HG03060 (cell line): ENCODE measurements at regions not wholly inside any gene's neighbourhood (a gene's known extent, or its start where the extent isn't known, plus 50 kb on each side); places are given as distances from the start of the nearest gene placed in this dataset.

Experiments used
- ATAC-seq: cut with Tn5 transposase; IDR thresholded peaks from one replicate; pipeline ENCODE4 v1.9.1; 2021; ENCODE audit warnings: low read depth, moderate number of reproducible peaks; ENCODE audit not compliant: unreplicated experiment

DNA sequence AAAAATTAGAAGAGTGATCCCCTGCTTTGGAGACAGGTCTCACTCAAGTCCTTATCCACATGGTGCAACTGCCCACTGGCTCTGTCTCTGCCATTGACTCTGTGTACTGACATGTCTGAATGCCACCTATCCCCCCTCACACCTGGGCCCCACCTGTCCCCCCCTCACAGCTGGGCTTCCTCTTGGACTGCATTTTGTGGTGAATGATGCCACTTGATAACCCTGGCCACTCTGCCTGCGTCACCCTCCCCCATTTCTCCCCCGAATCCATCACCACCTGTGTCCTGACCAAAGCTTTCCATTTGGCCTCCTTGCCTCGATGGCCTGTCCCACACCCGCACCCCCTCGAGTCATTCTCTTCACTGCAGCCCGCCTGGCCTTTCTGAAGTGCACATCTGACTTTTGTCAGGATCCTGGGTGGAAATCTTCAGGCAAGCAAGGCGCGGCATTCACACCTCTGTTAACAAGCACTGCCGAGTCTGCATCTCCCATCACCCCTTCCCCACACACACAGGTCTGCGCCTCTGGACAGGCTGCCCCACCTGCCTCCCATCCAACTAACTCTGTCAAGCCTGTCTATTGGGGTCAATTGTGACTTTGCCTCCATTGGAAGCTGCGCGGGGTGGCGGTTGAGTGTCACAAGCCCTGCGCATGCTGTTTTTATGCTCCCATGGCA is 175.3 kb upstream of the KLF14 start:
- ATAC-seq = no peak

DNA sequence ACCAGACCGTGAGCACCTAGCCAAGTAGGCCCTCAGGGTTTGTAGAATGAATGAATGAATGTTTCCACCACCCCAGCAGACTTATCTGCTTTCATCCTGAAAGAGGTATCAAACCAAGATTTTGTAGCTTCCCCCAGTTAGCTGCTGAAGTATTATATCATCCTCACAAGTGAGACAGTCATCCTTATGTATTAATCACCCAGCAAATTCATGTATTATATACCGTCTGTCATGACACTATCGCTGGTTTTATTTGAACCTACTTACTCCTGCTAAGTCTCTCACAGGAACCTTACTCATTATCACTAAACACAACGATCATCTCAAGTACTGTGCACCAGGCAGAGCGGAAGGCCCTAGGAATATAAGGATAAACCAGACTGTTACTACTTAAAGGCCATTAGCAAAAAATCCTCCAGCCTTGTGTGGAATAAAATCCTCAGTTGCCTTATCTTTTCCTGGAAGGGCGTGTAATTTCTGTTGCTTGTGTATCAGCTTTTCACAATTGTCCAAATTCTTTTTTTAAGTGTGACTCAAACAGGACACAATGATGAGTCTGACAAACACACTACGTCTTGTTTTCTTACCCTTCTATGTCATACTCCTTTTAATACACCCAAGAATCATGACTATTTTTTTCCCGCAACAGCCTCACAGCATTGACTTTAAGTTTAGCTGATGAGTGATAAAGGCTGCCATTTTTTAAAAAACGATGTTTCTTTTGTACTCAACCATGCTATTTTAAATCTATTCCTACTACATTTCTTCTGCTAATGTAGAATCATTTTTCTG is 176.1 kb upstream of the KLF14 start:
- ATAC-seq = no peak

DNA sequence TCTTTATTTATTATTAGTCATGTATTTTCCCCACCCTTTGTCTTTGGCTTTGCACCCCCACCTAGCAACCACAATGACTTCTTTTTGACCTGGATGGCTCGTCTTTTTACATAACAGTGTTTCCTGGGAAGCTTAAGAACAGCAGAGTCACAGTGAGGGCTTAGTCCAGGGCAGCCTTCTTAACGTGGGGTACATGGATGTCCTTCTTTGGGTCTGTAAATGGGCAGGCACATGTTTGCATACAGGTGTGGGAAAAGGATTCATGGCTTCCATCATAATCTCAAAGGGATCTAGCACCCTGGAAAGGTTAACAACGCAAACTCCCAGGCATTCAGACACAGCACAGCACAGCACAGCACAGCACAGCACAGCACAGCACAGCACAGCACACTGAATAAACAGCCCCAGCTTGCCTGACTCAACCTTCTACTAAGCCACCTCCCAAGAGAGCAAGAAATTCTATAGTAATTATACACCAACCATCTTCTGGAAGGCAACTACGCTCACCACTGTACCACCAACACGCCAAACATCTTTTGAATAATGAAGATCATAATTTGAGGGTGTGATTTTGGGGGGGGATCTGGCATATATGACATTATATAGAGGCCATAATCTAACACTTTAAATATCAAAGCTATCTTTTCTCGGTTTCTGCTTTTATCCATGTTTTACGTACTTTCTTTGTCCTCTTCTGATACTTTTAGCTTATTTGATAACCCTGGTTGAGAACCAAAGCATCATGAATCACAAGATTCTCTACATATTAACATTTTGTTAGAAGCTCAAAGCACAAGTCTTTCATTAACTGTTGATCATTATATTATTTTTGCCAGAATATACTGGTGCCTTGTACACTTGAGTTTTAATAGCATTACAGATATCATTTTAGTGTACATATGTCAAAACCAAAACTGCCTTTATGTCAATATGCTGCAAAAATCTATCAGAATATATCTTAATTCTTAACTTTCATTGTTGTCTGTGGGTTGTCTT is 177.2 kb upstream of the KLF14 start:
- no peak for ATAC-seq

DNA sequence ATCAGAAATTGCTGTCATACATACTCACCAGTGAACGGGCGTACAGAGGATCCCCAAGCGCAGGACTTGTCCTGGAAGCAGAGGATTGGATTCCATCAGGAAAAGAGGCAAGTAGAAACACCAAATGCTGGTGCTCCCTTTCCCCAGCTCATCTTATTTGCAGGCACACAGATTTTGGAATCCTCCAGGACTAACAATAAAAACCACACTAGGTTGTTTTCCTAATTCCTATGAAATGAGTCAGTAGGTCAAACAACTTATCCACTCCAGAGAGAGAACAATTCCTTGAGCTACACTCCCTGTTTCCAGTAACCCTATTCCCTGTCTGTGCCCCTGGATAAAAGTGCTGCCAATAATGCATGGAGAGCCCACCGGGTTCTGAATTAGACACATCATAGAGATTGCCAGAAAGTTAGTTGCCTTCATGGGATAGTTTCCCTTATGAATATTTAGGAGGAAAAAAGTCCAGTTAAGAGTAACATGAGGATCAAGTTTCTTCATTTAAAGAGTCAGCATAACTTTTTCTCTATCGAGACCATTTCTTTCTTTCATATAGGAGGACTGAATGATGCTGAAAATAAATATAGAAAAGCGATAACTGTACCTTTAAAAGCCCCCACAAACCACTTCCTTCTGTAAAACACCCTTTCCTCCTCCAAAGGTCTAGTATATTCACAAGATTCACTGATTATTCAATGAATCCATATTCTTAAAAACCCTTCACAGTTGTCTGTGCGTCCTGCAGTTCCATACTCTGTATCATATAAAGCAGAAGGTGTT is 178.3 kb upstream of the KLF14 start:
- ATAC-seq = no peak

DNA sequence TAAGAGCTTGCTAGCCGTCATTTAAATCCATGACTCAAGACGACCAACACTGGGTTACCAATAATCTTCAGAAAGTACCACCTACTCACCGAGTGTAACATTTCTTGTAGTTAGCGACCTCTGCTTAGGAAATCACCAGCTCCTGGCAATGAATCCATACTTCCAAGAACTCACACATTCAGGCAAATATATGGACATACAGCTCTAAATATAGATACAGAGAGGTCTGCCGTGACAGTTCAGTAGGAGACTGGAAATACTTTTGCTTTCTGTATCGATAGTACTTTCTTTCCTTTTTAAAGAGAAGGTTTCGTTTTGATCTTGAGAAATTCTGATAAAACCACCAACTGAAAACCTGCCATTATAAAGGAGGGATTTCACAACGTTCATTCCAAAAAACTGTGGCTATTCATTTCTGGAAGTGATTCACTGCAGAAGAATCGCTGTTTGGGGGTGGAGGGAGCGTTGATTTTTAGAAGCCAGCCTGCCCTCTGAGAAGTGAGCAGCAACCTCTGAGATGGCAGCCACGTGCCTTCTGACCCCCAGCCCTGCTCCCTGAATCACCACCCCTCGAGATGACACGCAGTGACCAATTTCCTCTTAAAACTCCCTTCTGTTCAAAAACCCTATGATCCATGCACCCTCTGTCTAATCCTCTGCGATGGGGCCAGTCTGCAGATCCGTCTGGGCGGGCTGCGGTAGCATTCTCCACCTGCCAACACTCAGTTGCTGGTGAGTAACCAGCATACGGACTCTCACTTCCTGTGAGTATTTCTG is 179.0 kb upstream of the KLF14 start:
- peak; percentile 68 for ATAC-seq

DNA sequence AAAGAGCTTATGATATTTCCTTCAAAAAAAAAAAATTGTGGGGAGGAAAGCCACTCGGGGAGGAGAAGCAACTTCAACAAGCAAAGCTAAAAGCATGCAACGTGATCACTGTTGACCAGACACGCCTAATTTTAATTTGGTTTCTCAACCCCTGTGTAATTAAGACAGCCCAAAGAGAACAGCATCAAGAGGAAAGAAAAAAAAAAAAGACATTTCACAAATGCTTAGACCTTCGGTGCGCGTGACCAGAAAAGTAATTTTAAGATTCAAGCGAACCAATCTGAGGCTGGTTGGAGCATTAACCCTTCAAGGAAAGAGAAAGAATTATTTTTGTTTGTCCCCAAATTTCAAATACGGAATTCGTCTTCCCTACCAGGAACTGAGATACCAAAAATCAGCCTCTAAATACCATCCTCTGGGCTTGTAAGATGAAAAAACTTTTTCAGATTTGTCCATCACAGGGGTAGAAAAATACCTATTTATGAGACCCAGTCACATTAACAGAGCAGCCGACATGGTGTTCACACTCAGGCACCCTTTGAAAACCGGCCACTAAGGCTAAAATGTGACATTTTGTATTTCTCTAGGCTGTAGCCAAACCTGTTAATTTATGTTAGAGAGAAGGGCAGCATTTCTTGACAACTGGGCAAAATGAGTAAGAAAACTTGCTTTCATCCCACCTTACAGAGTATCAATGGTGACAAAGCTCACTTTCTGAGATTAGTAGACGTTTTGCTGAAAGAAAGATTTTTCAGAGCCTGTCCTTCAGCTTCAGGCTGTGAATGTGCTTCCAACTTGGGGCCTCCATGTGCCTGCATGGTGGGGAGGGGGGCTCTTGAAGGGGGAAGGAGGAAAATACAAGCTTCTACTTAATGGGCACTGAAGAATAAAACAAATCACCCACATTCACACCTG is 179.9 kb upstream of the KLF14 start:
- no peak for ATAC-seq

DNA sequence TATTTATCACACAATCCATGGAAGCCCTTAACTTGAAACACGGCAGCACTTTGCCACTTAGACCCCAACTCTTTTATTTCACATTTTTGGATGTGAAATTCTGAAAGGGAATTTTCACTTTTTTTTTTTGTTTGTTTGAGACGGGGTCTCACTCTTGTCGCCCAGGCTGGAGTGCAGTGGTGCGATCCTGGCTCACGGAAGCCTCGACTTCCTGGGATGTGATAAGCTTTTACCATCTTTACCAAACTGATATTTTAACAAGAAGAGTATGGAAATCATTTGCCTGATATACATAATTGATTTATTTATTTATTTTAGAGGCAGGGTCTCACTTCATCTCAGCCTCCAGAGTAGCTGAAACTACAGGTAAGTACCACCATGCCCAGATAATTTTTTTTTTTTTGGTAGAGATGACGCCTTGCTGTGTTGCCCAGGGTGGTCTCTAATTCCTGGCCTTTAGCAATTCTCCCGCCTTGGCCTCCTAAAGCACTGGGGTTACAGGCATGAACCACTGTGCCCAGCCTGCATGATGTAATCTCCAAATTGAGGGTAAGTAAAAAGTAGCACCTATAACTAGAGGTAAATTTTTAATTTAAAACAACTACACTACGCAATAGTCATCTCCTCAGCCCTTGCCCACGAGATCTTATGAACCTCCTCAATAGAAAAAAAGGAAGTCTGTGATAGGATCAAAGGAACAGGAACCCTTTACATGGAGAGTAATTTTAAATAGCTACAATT is 180.7 kb upstream of the KLF14 start:
- no peak for ATAC-seq

DNA sequence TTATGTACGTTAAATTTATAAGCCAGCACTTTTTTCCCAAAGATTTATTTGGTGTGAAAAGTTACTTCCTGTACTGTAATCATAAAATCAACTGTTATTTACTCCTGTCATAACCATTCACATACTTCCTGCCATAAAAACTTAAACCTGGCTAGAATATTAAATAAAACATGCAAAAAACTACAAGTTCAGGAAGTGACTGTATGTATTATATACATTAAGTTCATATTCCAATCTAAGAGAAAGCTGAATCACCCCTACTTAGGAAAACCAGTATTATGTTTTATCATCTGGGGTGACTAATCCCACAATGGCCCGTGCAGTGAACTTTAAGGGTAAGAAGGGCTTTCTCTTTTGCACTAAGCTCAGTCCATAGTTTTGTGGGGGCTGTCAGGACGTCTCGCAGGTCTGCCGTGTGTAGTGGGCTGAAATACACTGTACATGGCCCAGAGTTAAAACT is 183.7 kb upstream of the KLF14 start:
- ATAC-seq = no peak

DNA sequence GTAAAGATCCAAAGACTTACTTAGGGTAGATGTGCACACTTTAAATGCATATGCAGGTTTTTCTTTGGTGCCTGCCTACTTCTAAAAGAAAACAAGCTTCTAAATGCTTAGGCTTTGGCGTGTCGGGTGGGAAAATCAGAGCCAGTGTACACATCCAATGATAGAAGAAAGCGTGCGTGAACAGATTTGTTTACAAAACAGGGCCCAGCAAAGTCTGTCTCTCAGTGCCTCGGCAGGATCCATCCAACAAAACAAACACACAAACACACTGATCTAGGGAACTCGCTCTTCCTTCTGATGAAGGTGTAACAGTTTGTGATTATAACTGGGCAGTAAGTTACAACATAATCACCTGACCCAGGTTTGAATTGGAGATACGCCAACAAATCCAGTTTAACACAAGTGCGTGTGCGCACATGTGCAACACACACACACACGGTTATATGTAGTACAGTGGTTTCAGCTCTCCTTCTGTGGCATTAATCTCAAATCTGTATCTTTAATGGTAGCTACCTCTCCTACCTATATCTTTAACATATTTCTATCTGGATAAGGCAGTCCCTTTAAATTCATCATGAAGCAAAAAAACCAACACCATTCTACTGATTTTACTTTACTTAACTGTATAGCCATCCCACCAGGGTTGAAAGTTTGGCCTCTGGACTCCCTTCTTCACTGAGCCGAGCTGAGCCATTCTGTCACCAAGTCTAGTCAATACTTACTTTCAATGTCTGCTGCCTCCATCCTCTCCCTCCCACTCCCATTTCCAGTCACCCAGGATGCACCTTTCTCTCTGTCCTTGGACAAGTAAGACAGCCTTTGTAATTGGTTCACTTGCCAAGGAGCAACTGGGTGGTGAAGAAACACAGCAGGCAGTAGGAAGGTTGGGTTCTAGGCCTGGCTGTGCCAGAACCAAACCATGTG is 184.4 kb upstream of the KLF14 start:
- no peak for ATAC-seq

DNA sequence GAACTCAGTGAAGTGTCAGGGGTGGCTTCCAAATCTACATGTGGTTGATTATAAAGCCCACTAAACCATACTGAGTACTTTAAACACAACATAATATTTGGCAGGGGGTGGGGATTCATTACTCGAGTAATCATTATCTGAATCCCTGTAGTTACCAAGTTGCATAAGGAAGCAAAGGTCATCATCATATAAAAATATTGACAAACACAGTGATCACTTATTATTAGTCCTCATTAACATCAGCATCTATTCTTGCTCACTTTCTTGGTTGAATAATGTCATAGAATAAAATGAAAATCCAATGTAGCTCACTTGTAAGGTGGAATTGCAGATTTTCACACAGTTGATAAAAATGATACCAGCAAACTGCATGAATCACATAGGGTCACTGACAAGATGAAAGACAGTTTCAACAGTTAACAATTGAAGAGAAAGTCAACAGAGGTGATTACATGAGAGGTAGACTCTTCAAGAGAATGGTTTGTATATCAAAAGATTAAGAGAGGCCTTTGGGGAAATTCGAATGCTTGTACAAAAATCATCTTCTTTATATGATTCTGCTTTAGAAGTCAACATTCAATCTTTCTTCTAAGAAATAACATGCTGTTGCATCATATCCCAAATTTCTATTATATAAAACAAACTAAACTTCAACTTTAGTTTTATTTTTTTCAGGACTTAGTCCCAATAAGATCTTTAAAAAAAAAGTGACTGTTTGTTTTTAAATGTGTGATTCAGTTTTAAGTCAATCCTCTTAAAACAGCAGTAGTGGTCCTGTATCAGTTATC is 185.5 kb upstream of the KLF14 start:
- ATAC-seq = no peak

DNA sequence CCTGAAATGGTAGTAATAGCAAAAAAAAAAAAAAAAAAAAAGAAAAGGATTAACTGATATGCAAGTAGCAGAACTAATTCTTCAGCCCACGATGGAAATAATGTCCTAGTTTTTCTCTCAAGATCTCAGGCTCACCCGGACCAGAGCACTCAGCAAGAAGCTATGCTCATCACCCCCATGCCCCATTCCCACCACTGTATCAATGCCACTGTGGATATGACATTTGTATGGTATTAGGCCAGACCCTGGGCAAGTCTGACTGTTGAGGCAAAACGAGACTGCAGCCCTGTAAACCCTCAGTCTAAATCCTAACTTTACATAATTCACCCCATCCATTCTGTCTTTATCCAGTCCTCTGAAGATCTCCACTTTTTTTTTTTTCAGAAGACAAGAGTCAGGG is 186.1 kb upstream of the KLF14 start:
- ATAC-seq = no peak

DNA sequence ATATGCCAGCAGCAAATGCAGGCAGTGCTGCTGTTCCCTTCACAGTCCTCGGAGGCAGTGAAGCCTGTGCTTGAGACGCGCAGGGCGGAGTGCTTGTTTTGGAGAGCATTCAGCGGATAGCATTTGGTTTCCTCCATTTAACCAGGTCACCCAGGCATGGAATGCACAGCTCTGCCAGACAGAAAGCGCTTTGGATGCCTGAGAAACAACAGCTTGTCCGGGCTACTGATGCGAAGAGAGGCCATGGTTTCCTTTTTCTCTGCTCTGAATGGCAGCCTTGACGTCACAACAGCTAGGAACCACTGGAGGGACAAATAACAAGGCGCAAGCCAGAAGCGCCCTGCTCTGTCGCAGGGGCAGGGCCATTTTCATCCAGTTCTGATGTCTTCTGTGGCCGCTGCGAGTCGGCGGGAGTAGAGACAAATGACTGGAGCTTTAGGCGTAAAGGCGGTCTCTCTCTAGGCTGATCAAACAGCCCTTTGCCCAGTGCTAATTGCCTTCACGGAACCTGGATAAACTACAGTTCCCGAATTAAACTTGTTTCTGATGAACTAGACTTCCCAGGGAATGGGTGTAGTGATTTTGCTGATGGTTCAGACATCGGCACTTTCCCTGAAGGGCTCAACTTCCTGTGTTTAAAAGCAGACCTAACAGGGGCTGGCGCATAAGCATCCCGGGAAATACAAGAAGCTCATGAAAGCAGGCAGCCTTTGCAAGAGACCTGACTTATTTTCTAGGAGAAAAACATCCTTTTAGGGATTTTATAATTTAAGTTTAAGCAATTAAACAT is 187.6 kb upstream of the KLF14 start:
- no peak for ATAC-seq

DNA sequence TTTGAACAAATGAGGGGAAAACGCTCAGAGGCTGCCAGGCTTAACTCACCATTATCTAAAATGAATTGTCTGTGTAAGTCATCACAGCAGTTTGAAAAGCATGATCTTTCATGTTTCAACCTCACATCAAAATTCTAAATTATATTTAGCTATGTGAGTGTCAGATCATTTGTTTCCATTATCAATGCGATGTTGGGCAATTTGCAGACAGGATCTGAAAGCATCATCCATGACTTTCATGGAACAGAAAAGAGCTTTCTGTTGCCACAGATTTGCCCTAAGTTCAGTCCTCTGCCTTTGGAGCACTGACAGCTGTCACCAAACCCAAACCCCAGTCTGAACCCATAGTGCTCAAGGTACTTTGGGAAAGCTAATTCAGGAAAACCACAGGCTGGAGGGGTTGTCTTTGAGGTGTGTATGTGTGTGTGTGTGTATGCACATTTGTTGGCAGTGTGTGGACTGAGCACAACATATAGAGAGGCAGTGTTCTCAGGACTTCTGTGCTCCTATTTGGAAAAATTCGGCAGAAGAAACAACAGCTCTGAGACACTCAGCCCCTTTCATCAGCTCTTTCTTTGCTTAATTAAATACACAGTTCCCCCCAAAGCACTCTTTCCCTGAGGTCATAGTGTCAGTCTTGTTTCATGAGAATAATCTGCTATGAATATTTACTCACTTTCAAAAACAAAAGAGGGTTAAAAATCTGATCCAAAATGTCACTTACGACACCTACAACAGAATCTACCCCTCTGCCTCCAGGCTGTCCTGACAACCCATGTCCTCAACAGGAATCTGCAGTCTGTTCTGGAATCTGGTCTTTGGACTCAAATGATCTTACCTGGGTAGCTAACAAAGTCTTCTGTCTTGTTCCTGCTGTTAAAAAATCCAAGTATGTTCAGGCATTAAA is 188.5 kb upstream of the KLF14 start:
- no peak for ATAC-seq

DNA sequence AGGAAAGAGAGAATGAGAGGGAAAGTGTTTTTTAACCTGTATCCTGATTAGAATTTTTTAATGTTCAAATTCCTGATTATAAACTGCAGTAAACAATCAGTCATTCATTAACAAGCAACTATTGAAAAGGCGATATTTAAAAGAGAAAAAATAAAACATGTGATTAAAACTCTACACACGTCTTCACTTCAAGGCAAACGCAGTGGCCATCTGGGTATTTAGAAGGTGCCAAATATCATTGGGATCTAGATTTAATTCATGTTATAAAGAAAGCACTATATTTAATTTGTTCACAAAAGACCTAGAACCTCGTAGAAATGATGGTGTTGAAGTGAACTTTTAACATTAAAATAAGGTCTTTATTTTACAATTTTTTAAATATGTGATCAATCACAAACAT is 189.4 kb upstream of the KLF14 start:
- ATAC-seq = no peak
